GM12864 (cell line): ENCODE measurements at regions not wholly inside any gene's neighbourhood (a gene's known extent, or its start where the extent isn't known, plus 50 kb on each side); places are given as distances from the start of the nearest gene placed in this dataset.

Experiments used
- DNase-seq: peaks from one replicate; pipeline ENCODE4 v3.0.0-alpha.2; 2011; ENCODE audit warnings: low read depth
- H3K4me3 ChIP-seq: 2 replicates; pipeline ENCODE4 v1.5.1; 2011; ENCODE audit warnings: mild to moderate bottlenecking, low read depth, low read length, control low read depth
- TF ChIP-seq, protein P1 (sequence below): IDR thresholded peaks from 2 replicates; pipeline ENCODE4 v1.5.1; 2011; ENCODE audit warnings: low read depth, mild to moderate bottlenecking, moderate library complexity, low read length, control low read depth, inconsistent platforms; ENCODE audit errors: missing control alignments

DNA sequence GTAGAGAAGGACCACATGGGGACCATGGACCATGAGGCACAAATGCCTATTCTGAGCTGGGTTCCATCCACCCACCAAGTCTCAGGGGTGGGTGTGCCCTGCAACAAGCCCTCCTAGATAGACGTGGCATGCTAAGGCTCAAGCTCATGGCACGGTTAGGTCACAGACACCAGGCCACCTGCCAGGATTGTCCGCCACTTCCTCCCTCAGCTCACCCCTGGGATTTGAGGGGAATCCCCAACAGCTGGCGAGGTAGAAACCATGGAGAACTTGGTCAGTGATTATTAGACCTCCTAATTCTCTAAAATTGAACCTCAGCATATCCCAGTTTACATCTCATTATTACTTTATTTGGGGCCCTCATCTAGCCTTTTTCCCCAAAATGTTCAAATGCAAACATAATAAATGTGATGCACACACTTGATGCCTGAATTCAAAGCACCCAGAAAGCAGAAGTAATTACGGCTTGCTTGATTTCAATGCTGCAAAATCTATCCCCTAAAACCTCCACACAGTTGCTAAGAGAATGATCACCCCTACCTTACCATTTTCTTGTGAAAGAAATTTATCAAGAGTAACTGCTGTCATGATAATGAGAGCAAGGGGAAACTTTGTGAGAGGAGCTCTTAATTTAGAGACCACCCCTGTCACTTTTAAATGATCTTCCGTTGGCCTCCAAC lies 366.6 kb upstream of the PFKP start:
- H3K4me3 ChIP-seq = no peak overlapping the region
- no peak for DNase-seq
- TF ChIP-seq, protein P1, sequence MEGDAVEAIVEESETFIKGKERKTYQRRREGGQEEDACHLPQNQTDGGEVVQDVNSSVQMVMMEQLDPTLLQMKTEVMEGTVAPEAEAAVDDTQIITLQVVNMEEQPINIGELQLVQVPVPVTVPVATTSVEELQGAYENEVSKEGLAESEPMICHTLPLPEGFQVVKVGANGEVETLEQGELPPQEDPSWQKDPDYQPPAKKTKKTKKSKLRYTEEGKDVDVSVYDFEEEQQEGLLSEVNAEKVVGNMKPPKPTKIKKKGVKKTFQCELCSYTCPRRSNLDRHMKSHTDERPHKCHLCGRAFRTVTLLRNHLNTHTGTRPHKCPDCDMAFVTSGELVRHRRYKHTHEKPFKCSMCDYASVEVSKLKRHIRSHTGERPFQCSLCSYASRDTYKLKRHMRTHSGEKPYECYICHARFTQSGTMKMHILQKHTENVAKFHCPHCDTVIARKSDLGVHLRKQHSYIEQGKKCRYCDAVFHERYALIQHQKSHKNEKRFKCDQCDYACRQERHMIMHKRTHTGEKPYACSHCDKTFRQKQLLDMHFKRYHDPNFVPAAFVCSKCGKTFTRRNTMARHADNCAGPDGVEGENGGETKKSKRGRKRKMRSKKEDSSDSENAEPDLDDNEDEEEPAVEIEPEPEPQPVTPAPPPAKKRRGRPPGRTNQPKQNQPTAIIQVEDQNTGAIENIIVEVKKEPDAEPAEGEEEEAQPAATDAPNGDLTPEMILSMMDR = no peak

DNA sequence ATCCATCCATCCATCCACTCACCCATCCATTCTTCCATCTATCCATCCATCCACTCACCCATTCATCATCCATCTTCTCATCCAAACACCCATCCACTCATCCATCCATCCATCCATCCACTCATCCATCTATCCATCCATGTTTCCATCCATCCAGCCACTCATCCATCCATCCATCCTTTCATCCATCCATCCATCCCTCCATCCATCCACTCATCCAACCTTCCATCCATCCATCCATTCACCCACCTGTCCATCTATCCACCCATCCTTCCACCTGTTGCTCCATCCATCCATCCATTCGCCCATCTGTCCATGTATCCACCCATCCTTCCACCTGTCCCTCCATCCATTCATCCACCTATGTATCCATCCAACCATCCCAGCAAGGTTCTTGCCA lies 378.4 kb upstream of the PFKP start:
- no peak for DNase-seq
- H3K4me3 ChIP-seq = no peak overlapping the region
- TF ChIP-seq, protein P1 = no peak

DNA sequence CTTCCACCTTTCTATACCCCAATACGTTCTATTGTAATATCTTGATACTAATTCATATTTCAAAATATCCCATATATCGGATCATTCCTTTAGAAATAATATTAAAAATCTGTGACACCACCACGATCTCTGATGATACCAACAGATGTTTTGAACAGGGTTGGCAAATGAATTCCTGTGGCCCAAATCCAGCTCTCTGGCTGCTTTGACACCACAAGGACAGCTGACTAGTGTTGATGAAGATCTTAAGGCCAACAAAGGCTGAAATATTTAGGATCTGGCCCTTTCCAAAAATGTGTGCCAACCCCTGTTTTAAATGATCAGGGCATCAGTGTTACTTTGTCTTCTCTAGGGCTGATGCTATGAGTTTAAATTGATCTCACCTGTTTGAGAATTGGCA lies 380.7 kb upstream of the PFKP start:
- DNase-seq = no peak
- TF ChIP-seq, protein P1 = no peak
- no peak overlapping the region for H3K4me3 ChIP-seq

DNA sequence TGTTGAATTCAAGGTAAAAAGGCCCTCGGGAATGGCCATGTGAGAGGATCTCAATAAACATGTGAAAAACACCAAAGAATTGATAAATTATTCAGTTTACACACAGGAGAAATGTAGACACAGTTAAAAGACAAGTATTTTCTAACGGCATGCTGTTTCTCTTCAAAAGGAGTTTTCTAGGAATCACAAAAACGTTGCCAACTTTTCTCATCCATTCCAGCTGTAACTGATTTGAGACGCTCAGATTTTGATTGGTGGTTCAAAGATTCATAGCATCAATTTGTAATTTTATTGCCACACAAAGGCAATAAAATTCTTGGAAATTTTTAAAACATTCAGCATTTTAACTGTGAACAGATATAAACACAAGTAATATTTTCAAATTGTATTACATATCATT lies 384.9 kb upstream of the PFKP start:
- H3K4me3 ChIP-seq = no peak overlapping the region
- DNase-seq = no peak
- TF ChIP-seq, protein P1 = no peak

DNA sequence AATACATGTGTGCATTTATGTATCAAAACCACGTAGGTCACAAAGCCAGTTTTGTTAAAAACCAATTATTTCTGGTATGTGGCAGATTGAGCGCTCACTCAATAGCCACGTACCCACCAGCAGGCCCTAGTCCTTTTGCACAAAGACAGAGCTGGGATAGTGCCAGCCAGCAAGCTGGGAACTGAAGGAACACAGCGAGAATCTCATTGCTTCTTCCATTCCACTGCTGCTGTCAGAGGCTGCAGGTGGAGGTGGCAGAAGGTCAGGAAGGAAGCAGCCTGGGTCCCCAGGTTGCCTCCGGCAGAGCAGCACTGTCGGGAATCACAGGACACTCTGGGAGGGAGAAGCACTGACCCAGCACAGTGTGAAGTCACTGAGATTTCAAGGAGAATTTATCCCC lies 385.5 kb upstream of the PFKP start:
- DNase-seq = no peak
- no peak overlapping the region for H3K4me3 ChIP-seq
- TF ChIP-seq, protein P1 = no peak

DNA sequence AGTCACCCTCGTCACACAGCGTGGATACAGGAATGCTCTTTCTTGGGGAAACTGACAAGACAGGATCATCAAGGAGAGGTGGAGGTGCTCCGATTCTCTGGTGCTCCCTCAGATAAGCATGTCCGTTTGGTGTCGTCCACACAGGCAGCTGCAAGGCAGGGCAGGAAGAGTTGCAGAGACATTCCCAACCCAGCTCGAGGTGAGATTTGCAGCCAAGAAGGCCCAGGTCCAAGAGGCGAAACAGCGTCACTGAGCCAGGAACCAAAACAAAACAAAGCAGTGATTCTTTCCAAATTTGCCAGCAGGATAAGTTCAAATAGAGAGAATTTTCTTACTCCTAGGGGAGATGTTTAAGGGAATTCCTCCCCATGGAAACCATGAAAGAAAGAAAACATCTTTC lies 386.5 kb upstream of the PFKP start:
- TF ChIP-seq, protein P1 = no peak

DNA sequence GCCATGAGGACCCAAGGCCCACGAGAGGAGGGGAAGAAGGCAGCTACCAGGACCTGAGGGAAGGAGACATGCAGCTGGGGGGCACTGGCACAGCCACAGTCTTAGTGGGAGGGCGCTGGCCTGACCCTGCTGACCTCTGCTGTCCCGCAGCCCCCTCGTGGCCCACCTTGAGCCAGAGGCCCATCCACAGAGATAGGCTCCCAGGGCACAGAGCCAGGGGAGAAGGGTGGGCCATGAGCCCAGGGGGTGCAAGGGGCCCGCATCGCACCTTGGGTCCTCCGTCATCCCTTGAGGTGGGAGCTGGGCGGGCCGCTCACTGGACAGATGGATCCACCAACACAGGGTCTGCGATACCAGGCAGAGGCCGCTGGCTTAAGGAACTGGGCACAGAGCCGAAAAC lies 387.7 kb upstream of the PFKP start:
- no peak overlapping the region for H3K4me3 ChIP-seq
- DNase-seq = no peak
- TF ChIP-seq, protein P1 = no peak

More for the DNA sequence above, 386.5 kb upstream of the PFKP start:
- DNase-seq = no peak
- H3K4me3 ChIP-seq = no peak overlapping the region
